ENCODE measurements at regions not wholly inside any gene's neighbourhood (a gene's known extent, or its start where the extent isn't known, plus 50 kb on each side); places are given as distances from the start of the nearest gene placed in this dataset.

DNA sequence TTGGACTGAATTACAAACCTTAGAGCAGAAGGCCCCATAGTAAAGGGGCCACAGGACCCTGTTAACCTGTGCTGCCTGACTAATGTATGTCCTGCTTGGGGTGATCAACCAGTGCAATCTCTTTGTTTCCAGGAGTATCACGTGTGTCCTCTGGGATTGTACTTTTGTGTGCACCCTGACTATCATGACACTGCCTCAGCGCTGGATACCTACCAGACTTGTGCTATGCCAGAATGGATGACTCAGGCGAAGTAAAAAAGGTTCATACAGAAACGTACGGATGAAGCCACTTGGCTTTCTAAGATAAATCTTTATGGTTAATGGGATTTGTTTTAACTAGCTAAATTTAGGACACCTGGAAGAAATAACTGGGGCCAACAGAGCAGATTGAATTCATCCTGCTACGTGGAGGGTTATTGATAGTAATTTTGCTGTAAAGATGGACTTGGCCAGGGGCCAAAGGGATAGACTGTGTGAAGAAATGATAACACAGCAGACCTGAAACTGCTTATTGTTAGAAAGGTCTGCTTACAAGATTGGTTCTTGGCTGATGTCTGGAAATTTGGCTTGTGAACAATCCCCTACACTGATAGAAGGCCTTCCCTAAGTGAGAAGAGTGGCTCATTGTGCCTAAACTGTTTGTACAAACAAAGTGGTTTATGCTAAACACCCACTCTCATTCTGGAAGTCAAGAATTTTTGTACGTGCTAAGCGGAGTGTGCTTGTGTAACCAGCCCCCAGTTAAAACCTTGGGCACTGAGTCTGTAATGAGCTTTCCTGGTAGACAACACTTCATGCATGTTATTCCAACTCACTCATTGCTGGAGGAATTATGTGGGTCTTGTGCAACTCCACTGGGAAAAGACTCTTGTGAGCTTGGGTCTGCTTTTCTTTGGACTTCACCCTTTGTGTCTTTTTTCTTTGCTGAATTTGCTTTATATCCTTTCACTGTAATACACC is 750.5 kb upstream of the HTR2C start:
- no peak overlapping the region for H3K27ac Mint-ChIP-seq
- CTCF ChIA-PET: no interaction called here

DNA sequence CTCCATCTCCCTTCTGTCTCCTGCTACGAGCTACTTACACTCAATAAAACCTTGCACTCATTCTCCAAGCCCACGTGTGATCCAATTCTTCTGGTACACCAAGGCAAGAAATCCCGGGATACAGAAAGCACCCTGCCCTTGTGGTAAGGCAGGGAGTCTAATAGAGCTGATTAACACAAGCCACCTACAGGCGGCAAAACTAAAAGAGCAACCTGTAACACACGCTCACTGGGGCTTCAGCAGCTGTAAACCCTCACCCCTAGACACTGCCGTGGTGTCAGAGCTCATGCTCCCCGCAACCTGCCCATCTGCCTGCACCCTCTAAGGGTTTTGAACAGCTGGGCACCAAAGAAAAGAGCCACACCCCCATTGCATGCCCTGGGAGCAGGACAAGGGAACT is 755.4 kb upstream of the HTR2C start:
- H3K4me1 Mint-ChIP-seq: peaks cover 0 to 2% (median 0%) of the 10 kb centered on the region in 7 donors
- no peak overlapping the region for H3K4me3 Mint-ChIP-seq
- no peak overlapping the region for H3K27ac Mint-ChIP-seq
- intact Hi-C loops (cut with micrococcal nuclease): no loop called here
- Histone ChIP-seq H3K36me3 (ENCODE audit: control insufficient read depth in 2 of 3, insufficient read depth in 3 of 3, low read length in 3 of 3) (no peaks in the 10 kb centered on the region), H3K27me3 (ENCODE audit: control insufficient read depth in 2 of 2, insufficient read depth in 2 of 2, low read length in 2 of 2) (no peaks in the 10 kb centered on the region), H3K27ac (ENCODE audit: low read depth, low read length) (no peak overlapping the region), H3K9me3 (ENCODE audit: control insufficient read depth in 2 of 3, low read length in 3 of 3) (no peaks in the 10 kb centered on the region), H3K4me3 (ENCODE audit: low read length) (no peak overlapping the region), H3K4me1 (ENCODE audit: control insufficient read depth in 2 of 2, insufficient read depth in 2 of 2, low read length in 2 of 2) (no peaks in the 10 kb centered on the region)
- H3K36me3 Mint-ChIP-seq: no peaks in the 10 kb centered on the region
- POLR2A ChIA-PET: no interaction called here
- CTCF ChIA-PET: no interaction called here
- DNase-seq: no peak
- no peak for ATAC-seq
- H3K9me3 Mint-ChIP-seq: peaks cover 0 to 5% (median 0%) of the 10 kb centered on the region in 11 donors
- H3K27me3 Mint-ChIP-seq: no peaks in the 10 kb centered on the region

More for the DNA sequence above, 750.5 kb upstream of the HTR2C start:
- Mint-ChIP-seq H3K36me3 (no peaks in the 10 kb centered on the region), H3K27me3 (no peaks in the 10 kb centered on the region), H3K4me1 (no peaks in the 10 kb centered on the region), H3K4me3 (no peak overlapping the region), H3K9me3 (peaks cover 0 to 4% (median 0%) of the 10 kb centered on the region in 11 donors)
- Histone ChIP-seq H3K27ac (ENCODE audit: low read depth, low read length) (no peak overlapping the region), H3K27me3 (ENCODE audit: control insufficient read depth in 2 of 2, insufficient read depth in 2 of 2, low read length in 2 of 2) (no peaks in the 10 kb centered on the region), H3K4me1 (ENCODE audit: control insufficient read depth in 2 of 2, insufficient read depth in 2 of 2, low read length in 2 of 2) (no peaks in the 10 kb centered on the region), H3K9me3 (ENCODE audit: control insufficient read depth in 2 of 3, low read length in 3 of 3) (no peaks in the 10 kb centered on the region), H3K36me3 (ENCODE audit: control insufficient read depth in 2 of 3, insufficient read depth in 3 of 3, low read length in 3 of 3) (no peaks in the 10 kb centered on the region), H3K4me3 (ENCODE audit: low read length) (no peak overlapping the region)
- POLR2A ChIA-PET: no interaction called here
- ATAC-seq (no peak), DNase-seq (no peak)
- intact Hi-C loops (cut with micrococcal nuclease): no loop called here

- no peaks in the 10 kb centered on the region for H3K9me3 ChIP-seq (ENCODE audit: control insufficient read depth in 2 of 3, low read length in 3 of 3)
- no peaks in the 10 kb centered on the region for H3K27me3 ChIP-seq (ENCODE audit: control insufficient read depth in 2 of 2, insufficient read depth in 2 of 2, low read length in 2 of 2)
- Mint-ChIP-seq H3K36me3 (no peaks in the 10 kb centered on the region), H3K4me1 (no peaks in the 10 kb centered on the region), H3K27ac (no peak overlapping the region), H3K9me3 (peaks cover 0 to 12% (median 4%) of the 10 kb centered on the region in 11 donors), H3K4me3 (no peak overlapping the region), H3K27me3 (no peaks in the 10 kb centered on the region)
- no peaks in the 10 kb centered on the region for H3K4me1 ChIP-seq (ENCODE audit: control insufficient read depth in 2 of 2, insufficient read depth in 2 of 2, low read length in 2 of 2)
- no peak overlapping the region for H3K4me3 ChIP-seq (ENCODE audit: low read length)
- ChIA-PET POLR2A (no interaction called here), CTCF (no interaction called here)
- H3K36me3 ChIP-seq (ENCODE audit: control insufficient read depth in 2 of 3, insufficient read depth in 3 of 3, low read length in 3 of 3): no peaks in the 10 kb centered on the region
- intact Hi-C loops (cut with micrococcal nuclease): no loop called here
- H3K27ac ChIP-seq (ENCODE audit: low read depth, low read length): no peak overlapping the region
- ATAC-seq (no peak), DNase-seq (no peak)
These were observed 765.5 kb upstream of the HTR2C start for GRCh38 chrX:113818346-113818745.

GRCh38 chrX:113804819-113805218 is 779.1 kb upstream of the HTR2C start:
- H3K4me3 ChIP-seq (ENCODE audit: low read length): no peak overlapping the region
- ATAC-seq: no peak
- H3K36me3 ChIP-seq (ENCODE audit: control insufficient read depth in 2 of 3, insufficient read depth in 3 of 3, low read length in 3 of 3): no peaks in the 10 kb centered on the region
- ChIA-PET POLR2A (no interaction called here), CTCF (no interaction called here)
- no peak for DNase-seq
- H3K27me3 ChIP-seq (ENCODE audit: control insufficient read depth in 2 of 2, insufficient read depth in 2 of 2, low read length in 2 of 2): no peaks in the 10 kb centered on the region
- Mint-ChIP-seq H3K27me3 (no peaks in the 10 kb centered on the region), H3K9me3 (peaks cover 0 to 1% (median 0%) of the 10 kb centered on the region in 11 donors), H3K36me3 (no peaks in the 10 kb centered on the region), H3K4me1 (no peaks in the 10 kb centered on the region), H3K27ac (no peak overlapping the region), H3K4me3 (no peak overlapping the region)
- intact Hi-C loops (cut with micrococcal nuclease): no loop called here
- H3K4me1 ChIP-seq (ENCODE audit: control insufficient read depth in 2 of 2, insufficient read depth in 2 of 2, low read length in 2 of 2): no peaks in the 10 kb centered on the region
- no peak overlapping the region for H3K27ac ChIP-seq (ENCODE audit: low read depth, low read length)
- no peaks in the 10 kb centered on the region for H3K9me3 ChIP-seq (ENCODE audit: control insufficient read depth in 2 of 3, low read length in 3 of 3)

GRCh38 chrX:113804291-113804690 is 779.6 kb upstream of the HTR2C start:
- H3K4me3 Mint-ChIP-seq: no peak overlapping the region
- Histone ChIP-seq H3K36me3 (ENCODE audit: control insufficient read depth in 2 of 3, insufficient read depth in 3 of 3, low read length in 3 of 3) (no peaks in the 10 kb centered on the region), H3K4me1 (ENCODE audit: control insufficient read depth in 2 of 2, insufficient read depth in 2 of 2, low read length in 2 of 2) (no peaks in the 10 kb centered on the region), H3K27me3 (ENCODE audit: control insufficient read depth in 2 of 2, insufficient read depth in 2 of 2, low read length in 2 of 2) (no peaks in the 10 kb centered on the region), H3K9me3 (ENCODE audit: control insufficient read depth in 2 of 3, low read length in 3 of 3) (no peaks in the 10 kb centered on the region), H3K4me3 (ENCODE audit: low read length) (no peak overlapping the region), H3K27ac (ENCODE audit: low read depth, low read length) (no peak overlapping the region)
- ATAC-seq (no peak), DNase-seq (no peak)
- intact Hi-C loops (cut with micrococcal nuclease): no loop called here
- H3K9me3 Mint-ChIP-seq: no peaks in the 10 kb centered on the region
- no peak overlapping the region for H3K27ac Mint-ChIP-seq
- H3K36me3 Mint-ChIP-seq: no peaks in the 10 kb centered on the region
- H3K4me1 Mint-ChIP-seq: no peaks in the 10 kb centered on the region
- ChIA-PET POLR2A (no interaction called here), CTCF (no interaction called here)
- no peaks in the 10 kb centered on the region for H3K27me3 Mint-ChIP-seq

GRCh38 chrX:113802837-113803236 is 781.0 kb upstream of the HTR2C start:
- Mint-ChIP-seq H3K27me3 (no peaks in the 10 kb centered on the region), H3K27ac (no peak overlapping the region), H3K36me3 (no peaks in the 10 kb centered on the region), H3K9me3 (peaks cover 0 to 2% (median 0%) of the 10 kb centered on the region in 11 donors), H3K4me1 (no peaks in the 10 kb centered on the region), H3K4me3 (no peak overlapping the region)
- intact Hi-C loops (cut with micrococcal nuclease): no loop called here
- Histone ChIP-seq H3K4me1 (ENCODE audit: control insufficient read depth in 2 of 2, insufficient read depth in 2 of 2, low read length in 2 of 2) (no peaks in the 10 kb centered on the region), H3K27ac (ENCODE audit: low read depth, low read length) (no peak overlapping the region), H3K36me3 (ENCODE audit: control insufficient read depth in 2 of 3, insufficient read depth in 3 of 3, low read length in 3 of 3) (no peaks in the 10 kb centered on the region), H3K27me3 (ENCODE audit: control insufficient read depth in 2 of 2, insufficient read depth in 2 of 2, low read length in 2 of 2) (no peaks in the 10 kb centered on the region), H3K9me3 (ENCODE audit: control insufficient read depth in 2 of 3, low read length in 3 of 3) (no peaks in the 10 kb centered on the region), H3K4me3 (ENCODE audit: low read length) (no peak overlapping the region)
- POLR2A ChIA-PET: no interaction called here
- ATAC-seq: no peak
- CTCF ChIA-PET: no interaction called here
- DNase-seq: no peak

GRCh38 chrX:113800955-113801354 is 782.9 kb upstream of the HTR2C start:
- ChIA-PET CTCF (no interaction called here), POLR2A (no interaction called here)
- intact Hi-C loops (cut with micrococcal nuclease): no loop called here
- Histone ChIP-seq H3K36me3 (ENCODE audit: control insufficient read depth in 2 of 3, insufficient read depth in 3 of 3, low read length in 3 of 3) (no peaks in the 10 kb centered on the region), H3K27me3 (ENCODE audit: control insufficient read depth in 2 of 2, insufficient read depth in 2 of 2, low read length in 2 of 2) (no peaks in the 10 kb centered on the region), H3K4me1 (ENCODE audit: control insufficient read depth in 2 of 2, insufficient read depth in 2 of 2, low read length in 2 of 2) (no peaks in the 10 kb centered on the region), H3K27ac (ENCODE audit: low read depth, low read length) (no peak overlapping the region), H3K4me3 (ENCODE audit: low read length) (no peak overlapping the region), H3K9me3 (ENCODE audit: control insufficient read depth in 2 of 3, low read length in 3 of 3) (no peaks in the 10 kb centered on the region)
- no peak for ATAC-seq
- H3K27ac Mint-ChIP-seq: no peak overlapping the region
- no peak for DNase-seq
- H3K4me1 Mint-ChIP-seq: no peaks in the 10 kb centered on the region
- H3K9me3 Mint-ChIP-seq: peaks cover 0 to 4% (median 0%) of the 10 kb centered on the region in 11 donors
- H3K4me3 Mint-ChIP-seq: no peak overlapping the region
- H3K27me3 Mint-ChIP-seq: no peaks in the 10 kb centered on the region
- no peaks in the 10 kb centered on the region for H3K36me3 Mint-ChIP-seq
